ENCODE measurements at regions not wholly inside any gene's neighbourhood (a gene's known extent, or its start where the extent isn't known, plus 50 kb on each side); places are given as distances from the start of the nearest gene placed in this dataset.
A peak's percentile ranks its signal among the peaks of the same experiment; 100 is the strongest.

GRCh38 chr3:124444075-124444474 lies 286.2 kb upstream of the UMPS start:
- no peak for DNase-seq (ENCODE audit: low read depth)

GRCh38 chr3:124444896-124445295 lies 285.4 kb upstream of the UMPS start:
- no peak for DNase-seq (ENCODE audit: low read depth)

GRCh38 chr3:124447845-124448244 lies 282.4 kb upstream of the UMPS start:
- DNase-seq (ENCODE audit: low read depth), result no peak

- no peak for DNase-seq (ENCODE audit: low read depth)
Observed at GRCh38 chr3:124448954-124449353, 281.3 kb upstream of the UMPS start.

GRCh38 chr3:124450366-124450765 lies 279.9 kb upstream of the UMPS start:
- no peak for DNase-seq (ENCODE audit: low read depth)

GRCh38 chr3:124451630-124452317 lies 278.5 kb upstream of the UMPS start:
- no peak for DNase-seq (ENCODE audit: low read depth)

GRCh38 chr3:124453189-124453588 lies 277.1 kb upstream of the UMPS start:
- DNase-seq (ENCODE audit: low read depth), result no peak

- no peak for DNase-seq (ENCODE audit: low read depth)
Observed at GRCh38 chr3:124455891-124456290, 274.4 kb upstream of the UMPS start.

GRCh38 chr3:124456506-124456905 lies 273.7 kb upstream of the UMPS start:
- peak; percentile 10 for DNase-seq (ENCODE audit: low read depth)

GRCh38 chr3:124459678-124460077 lies 270.6 kb upstream of the UMPS start:
- no peak for DNase-seq (ENCODE audit: low read depth)

GRCh38 chr3:124461126-124461525 lies 269.1 kb upstream of the UMPS start:
- DNase-seq (ENCODE audit: low read depth), result no peak

- DNase-seq (ENCODE audit: low read depth), result no peak
Observed at GRCh38 chr3:124461838-124462632, 268.2 kb upstream of the UMPS start.

- no peak for DNase-seq (ENCODE audit: low read depth)
Observed at GRCh38 chr3:124463234-124463633, 267.0 kb upstream of the UMPS start.

GRCh38 chr3:124467980-124468902 lies 262.0 kb upstream of the UMPS start:
- peak; percentile 37 for DNase-seq (ENCODE audit: low read depth)

GRCh38 chr3:124469555-124469954 lies 260.7 kb upstream of the UMPS start:
- DNase-seq (ENCODE audit: low read depth), result no peak

GRCh38 chr3:124478830-124479229 lies 251.4 kb upstream of the UMPS start:
- no peak for DNase-seq (ENCODE audit: low read depth)

- DNase-seq (ENCODE audit: low read depth), result no peak
Observed at GRCh38 chr3:124483915-124484470, 246.3 kb upstream of the UMPS start.

GRCh38 chr3:124486324-124486723 lies 243.9 kb upstream of the UMPS start:
- no peak for DNase-seq (ENCODE audit: low read depth)

GRCh38 chr3:124489506-124489905 lies 240.7 kb upstream of the UMPS start:
- no peak for DNase-seq (ENCODE audit: low read depth)

- no peak for DNase-seq (ENCODE audit: low read depth)
Observed at GRCh38 chr3:124491098-124491497, 239.2 kb upstream of the UMPS start.

- no peak for DNase-seq (ENCODE audit: low read depth)
Observed at GRCh38 chr3:124491875-124492274, 238.4 kb upstream of the UMPS start.

- peak; percentile 18 for DNase-seq (ENCODE audit: low read depth)
Observed at GRCh38 chr3:124492824-124493223, 237.4 kb upstream of the UMPS start.
